ENCODE measurements at regions not wholly inside any gene's neighbourhood (a gene's known extent, or its start where the extent isn't known, plus 50 kb on each side); places are given as distances from the start of the nearest gene placed in this dataset.
A peak's percentile ranks its signal among the peaks of the same experiment; 100 is the strongest.

GRCh38 chr6:170050591-170051041 is 240.3 kb downstream of the DLL1 start:
- no peaks in the 10 kb centered on the region for H3K9me3 Mint-ChIP-seq
- DNase-seq: peak in 1 of 10 donors; percentile 18
- peaks cover 0 to 12% (median 4%) of the 10 kb centered on the region in 5 donors for H3K27me3 Mint-ChIP-seq
- no peak for ATAC-seq
- peaks cover 0 to 14% (median 2%) of the 10 kb centered on the region in 4 donors for H3K4me1 Mint-ChIP-seq
- H3K27ac Mint-ChIP-seq: peak overlapping the region in 1 of 10 donors; percentile 27
- no peak overlapping the region for H3K4me3 Mint-ChIP-seq
- H3K36me3 Mint-ChIP-seq: no peaks in the 10 kb centered on the region
- POLR2A ChIA-PET: no interaction called here

- peak in 1 of 10 donors; percentile 62 for DNase-seq
- Mint-ChIP-seq H3K27ac (peak overlapping the region in 3 of 10 donors; percentile 24 to 56 (median 27)), H3K27me3 (peaks cover 0 to 12% (median 4%) of the 10 kb centered on the region in 5 donors), H3K4me3 (no peak overlapping the region), H3K9me3 (no peaks in the 10 kb centered on the region), H3K36me3 (no peaks in the 10 kb centered on the region), H3K4me1 (peaks cover 0 to 14% (median 2%) of the 10 kb centered on the region in 4 donors)
- POLR2A ChIA-PET: no interaction called here
- no peak for ATAC-seq
Observed at GRCh38 chr6:170049641-170050561, 241.0 kb downstream of the DLL1 start.

- H3K27ac Mint-ChIP-seq: no peak overlapping the region
- no peaks in the 10 kb centered on the region for H3K9me3 Mint-ChIP-seq
- H3K27me3 Mint-ChIP-seq: peaks cover 0 to 8% (median 4%) of the 10 kb centered on the region in 5 donors
- POLR2A ChIA-PET: no interaction called here
- no peaks in the 10 kb centered on the region for H3K36me3 Mint-ChIP-seq
- no peak overlapping the region for H3K4me3 Mint-ChIP-seq
- no peak for ATAC-seq
- peak in 1 of 10 donors; percentile 23 for DNase-seq
- peaks cover 0 to 14% (median 2%) of the 10 kb centered on the region in 4 donors for H3K4me1 Mint-ChIP-seq
Observed at GRCh38 chr6:170048615-170049256, 242.1 kb downstream of the DLL1 start.

GRCh38 chr6:170047823-170048222 is 243.1 kb downstream of the DLL1 start:
- Mint-ChIP-seq H3K4me3 (no peak overlapping the region), H3K4me1 (peaks cover 0 to 14% (median 1%) of the 10 kb centered on the region in 4 donors), H3K36me3 (no peaks in the 10 kb centered on the region), H3K27me3 (peaks cover 0 to 8% (median 4%) of the 10 kb centered on the region in 5 donors), H3K27ac (no peak overlapping the region), H3K9me3 (no peaks in the 10 kb centered on the region)
- DNase-seq (peak in 1 of 10 donors; percentile 23), ATAC-seq (no peak)
- POLR2A ChIA-PET: no interaction called here

GRCh38 chr6:170046791-170047626 is 243.9 kb downstream of the DLL1 start:
- H3K4me3 Mint-ChIP-seq: peak overlapping the region in 1 of 10 donors; percentile 11

GRCh38 chr6:170045981-170046667 is 244.8 kb downstream of the DLL1 start:
- POLR2A ChIA-PET: no interaction called here
- no peaks in the 10 kb centered on the region for H3K9me3 Mint-ChIP-seq

More at GRCh38 chr6:170046791-170047626, 243.9 kb downstream of the DLL1 start:
- DNase-seq (no peak), ATAC-seq (no peak)
- Mint-ChIP-seq H3K9me3 (no peaks in the 10 kb centered on the region), H3K27ac (no peak overlapping the region), H3K27me3 (peaks cover 0 to 7% (median 4%) of the 10 kb centered on the region in 5 donors), H3K4me1 (peaks cover 0 to 14% (median under 1%) of the 10 kb centered on the region in 4 donors), H3K36me3 (no peaks in the 10 kb centered on the region)
- POLR2A ChIA-PET: no interaction called here

GRCh38 chr6:170045563-170045960 is 245.3 kb downstream of the DLL1 start:
- peaks cover 0 to 5% (median 4%) of the 10 kb centered on the region in 5 donors for H3K27me3 Mint-ChIP-seq
- H3K36me3 Mint-ChIP-seq: no peaks in the 10 kb centered on the region
- ATAC-seq (no peak), DNase-seq (peak in 1 of 10 donors; percentile 15)
- no peak overlapping the region for H3K27ac Mint-ChIP-seq
- POLR2A ChIA-PET: no interaction called here
- no peaks in the 10 kb centered on the region for H3K9me3 Mint-ChIP-seq
- H3K4me1 Mint-ChIP-seq: peaks cover 0 to 14% (median under 1%) of the 10 kb centered on the region in 4 donors
- no peak overlapping the region for H3K4me3 Mint-ChIP-seq

More at GRCh38 chr6:170045981-170046667, 244.8 kb downstream of the DLL1 start:
- Mint-ChIP-seq H3K36me3 (no peaks in the 10 kb centered on the region), H3K27me3 (peaks cover 0 to 5% (median 4%) of the 10 kb centered on the region in 5 donors), H3K4me3 (no peak overlapping the region), H3K4me1 (peaks cover 0 to 14% (median under 1%) of the 10 kb centered on the region in 4 donors), H3K27ac (peak overlapping the region in 1 of 10 donors; percentile 57)
- DNase-seq (peak in 1 of 10 donors; percentile 27), ATAC-seq (no peak)

- Mint-ChIP-seq H3K4me3 (no peak overlapping the region), H3K4me1 (peaks cover 0 to 14% (median under 1%) of the 10 kb centered on the region in 4 donors), H3K27ac (no peak overlapping the region), H3K27me3 (peaks cover 0 to 5% (median 2%) of the 10 kb centered on the region in 5 donors), H3K36me3 (no peaks in the 10 kb centered on the region), H3K9me3 (no peaks in the 10 kb centered on the region)
- ATAC-seq (no peak), DNase-seq (peak in 1 of 10 donors; percentile 26)
- POLR2A ChIA-PET: no interaction called here
Observed at GRCh38 chr6:170044836-170045562, 245.9 kb downstream of the DLL1 start.

- peaks cover 0 to 3% (median 2%) of the 10 kb centered on the region in 5 donors for H3K27me3 Mint-ChIP-seq
- POLR2A ChIA-PET: no interaction called here
- no peak overlapping the region for H3K4me3 Mint-ChIP-seq
- H3K36me3 Mint-ChIP-seq: no peaks in the 10 kb centered on the region
- DNase-seq (peak in 1 of 10 donors; percentile 52), ATAC-seq (no peak)
- peaks cover 0 to 11% (median under 1%) of the 10 kb centered on the region in 4 donors for H3K4me1 Mint-ChIP-seq
- peaks cover 0 to 4% (median 0%) of the 10 kb centered on the region in 9 donors for H3K9me3 Mint-ChIP-seq
- no peak overlapping the region for H3K27ac Mint-ChIP-seq
Observed at GRCh38 chr6:170043881-170044790, 246.7 kb downstream of the DLL1 start.

- peaks cover 0 to 4% (median 0%) of the 10 kb centered on the region in 9 donors for H3K9me3 Mint-ChIP-seq
- H3K4me3 Mint-ChIP-seq: no peak overlapping the region
- peaks cover 0 to 7% (median 2%) of the 10 kb centered on the region in 5 donors for H3K27me3 Mint-ChIP-seq
- no peak for DNase-seq
- H3K36me3 Mint-ChIP-seq: no peaks in the 10 kb centered on the region
- H3K27ac Mint-ChIP-seq: no peak overlapping the region
- no peak for ATAC-seq
- POLR2A ChIA-PET: no interaction called here
- peaks cover 0 to 6% (median under 1%) of the 10 kb centered on the region in 4 donors for H3K4me1 Mint-ChIP-seq
Observed at GRCh38 chr6:170043150-170043819, 247.6 kb downstream of the DLL1 start.

All from naive thymus-derived CD8-positive, alpha-beta T cell (primary cell).